Upper lobe of left lung (tissue), 6 donors: ENCODE measurements at regions not wholly inside any gene's neighbourhood (a gene's known extent, or its start where the extent isn't known, plus 50 kb on each side); places are given as distances from the start of the nearest gene placed in this dataset.

Experiments
- ATAC-seq, 2 donors: fragments of 200-7000 bp; cut with Tn5 transposase; one replicate each; pipeline ENCODE4 v1.9.1; 2022; ENCODE audit warnings: mild to moderate bottlenecking in 2 of 2, moderate library complexity in 2 of 2; ENCODE audit not compliant: low FRiP score in 2 of 2
- DNase-seq, 2 donors: peaks; one replicate each; pipeline ENCODE4 v3.0.0-alpha.2; 2019 to 2020
- H3K27ac ChIP-seq, 4 donors: fragments of 200-600 bp; sonication (generic); one replicate each; pipeline ENCODE4 v1.5.1; 2016 to 2019
- H3K27me3 ChIP-seq, 4 donors: fragments of 200-600 bp; sonication (generic); one replicate each; pipeline ENCODE4 v1.5.1; 2017 to 2019
- H3K36me3 ChIP-seq, 4 donors: fragments of 200-600 bp; sonication (generic); one replicate each; pipeline ENCODE4 v1.5.1; 2016 to 2019
- H3K4me1 ChIP-seq, 4 donors: fragments of 200-600 bp; sonication (generic); one replicate each; pipeline ENCODE4 v1.5.1; 2018 to 2019
- H3K4me3 ChIP-seq, 4 donors: fragments of 200-600 bp; sonication (generic); one replicate each; pipeline ENCODE4 v1.5.1; 2017 to 2019; ENCODE audit warnings: mild to moderate bottlenecking in 2 of 4, moderate library complexity in 1 of 4
- H3K9me3 ChIP-seq, 4 donors: fragments of 200-600 bp; sonication (generic); one replicate each; pipeline ENCODE4 v1.5.1; 2018 to 2019
- EP300 ChIP-seq, 4 donors: sonication (generic); formaldehyde crosslinking; IDR thresholded peaks; one replicate each; pipeline ENCODE4 v1.5.1; 2017; ENCODE audit warnings: antibody characterized with exemption in 4 of 4, control low read depth in 2 of 4
- POLR2A ChIP-seq, 4 donors: fragments of 450-650 bp; IDR thresholded peaks; one replicate each; pipeline ENCODE4 v1.5.1; 2016 to 2017; ENCODE audit warnings: antibody characterized with exemption in 4 of 4, mild to moderate bottlenecking in 2 of 4
- POLR2AphosphoS5 ChIP-seq, 2 donors: sonication (generic); formaldehyde crosslinking; IDR thresholded peaks; one replicate each; pipeline ENCODE4 v1.5.1; 2017; ENCODE audit warnings: antibody characterized with exemption in 2 of 2
- WGBS, 2 donors: methylation state at CpG; one replicate each; pipeline ENCODE4 v1.1.5; 2017 to 2018; 5-methylcytosine and 5-hydroxymethylcytosine counted together
- TF ChIP-seq, protein P1 (sequence below), 6 experiments: fragments of 450-650 bp in 4 of 6; fragments of 200-600 bp in 2 of 6; sonication (generic) in 2 of 6; IDR thresholded peaks; one replicate each; pipeline ENCODE4 v1.5.1; 2016 to 2019; ENCODE audit warnings: antibody characterized with exemption in 6 of 6
- donor health status: DM: no; HTN: no; CAD: no; lungs with moderate emphysema.
- donor health status: DM: no; HTN: yes; CAD: no; lungs with severe emphysema.

DNA sequence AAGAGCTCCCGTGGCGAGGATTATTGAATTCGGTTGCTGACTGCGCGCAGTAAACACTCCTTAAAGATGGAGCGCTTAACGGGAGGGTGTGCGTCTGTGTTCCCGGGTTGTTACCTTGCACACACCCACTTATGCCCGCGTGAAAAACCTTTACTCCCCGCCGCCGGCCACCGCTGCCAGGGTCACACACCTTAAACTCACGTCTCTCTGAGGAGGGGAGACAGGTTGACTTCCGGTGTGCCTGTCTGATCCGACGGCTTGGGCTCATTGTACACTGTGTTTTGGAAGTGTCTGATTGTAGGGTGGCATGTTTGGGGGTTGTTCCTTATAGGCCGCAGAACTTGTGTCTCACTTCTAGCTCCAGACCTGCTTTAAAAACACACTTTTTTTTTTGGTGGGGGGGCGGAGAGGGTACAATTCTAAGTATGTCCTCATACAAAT lies 66.8 kb downstream of the KPNA2 start:
- Histone ChIP-seq H3K36me3 (peaks cover 0 to 3% (median 0%) of the 10 kb centered on the region in 4 donors), H3K4me3 (peak overlapping the region; percentile 7 to 94 (median 80)), H3K4me1 (peaks cover 12 to 29% (median 14%) of the 10 kb centered on the region in 4 donors), H3K27me3 (no peaks in the 10 kb centered on the region), H3K27ac (peak overlapping the region; percentile 93 to 95 (median 93)), H3K9me3 (no peaks in the 10 kb centered on the region)
- WGBS, 2 donors, result 0 to 3% methylated on average over 16 to 21 of the region's 21 CpGs
- ATAC-seq (peak in 1 of 2 donors; percentile 18), DNase-seq (peak; percentile 41 to 81)
- no peak for TF ChIP-seq POLR2A (IDR thresholded peaks at IDR 0.05)
- TF ChIP-seq, protein P1, sequence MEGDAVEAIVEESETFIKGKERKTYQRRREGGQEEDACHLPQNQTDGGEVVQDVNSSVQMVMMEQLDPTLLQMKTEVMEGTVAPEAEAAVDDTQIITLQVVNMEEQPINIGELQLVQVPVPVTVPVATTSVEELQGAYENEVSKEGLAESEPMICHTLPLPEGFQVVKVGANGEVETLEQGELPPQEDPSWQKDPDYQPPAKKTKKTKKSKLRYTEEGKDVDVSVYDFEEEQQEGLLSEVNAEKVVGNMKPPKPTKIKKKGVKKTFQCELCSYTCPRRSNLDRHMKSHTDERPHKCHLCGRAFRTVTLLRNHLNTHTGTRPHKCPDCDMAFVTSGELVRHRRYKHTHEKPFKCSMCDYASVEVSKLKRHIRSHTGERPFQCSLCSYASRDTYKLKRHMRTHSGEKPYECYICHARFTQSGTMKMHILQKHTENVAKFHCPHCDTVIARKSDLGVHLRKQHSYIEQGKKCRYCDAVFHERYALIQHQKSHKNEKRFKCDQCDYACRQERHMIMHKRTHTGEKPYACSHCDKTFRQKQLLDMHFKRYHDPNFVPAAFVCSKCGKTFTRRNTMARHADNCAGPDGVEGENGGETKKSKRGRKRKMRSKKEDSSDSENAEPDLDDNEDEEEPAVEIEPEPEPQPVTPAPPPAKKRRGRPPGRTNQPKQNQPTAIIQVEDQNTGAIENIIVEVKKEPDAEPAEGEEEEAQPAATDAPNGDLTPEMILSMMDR (IDR thresholded peaks at IDR 0.05), result no peak
- TF ChIP-seq EP300 (IDR thresholded peaks at IDR 0.05), result no peak
- TF ChIP-seq POLR2AphosphoS5 (IDR thresholded peaks at IDR 0.05), result no peak

DNA sequence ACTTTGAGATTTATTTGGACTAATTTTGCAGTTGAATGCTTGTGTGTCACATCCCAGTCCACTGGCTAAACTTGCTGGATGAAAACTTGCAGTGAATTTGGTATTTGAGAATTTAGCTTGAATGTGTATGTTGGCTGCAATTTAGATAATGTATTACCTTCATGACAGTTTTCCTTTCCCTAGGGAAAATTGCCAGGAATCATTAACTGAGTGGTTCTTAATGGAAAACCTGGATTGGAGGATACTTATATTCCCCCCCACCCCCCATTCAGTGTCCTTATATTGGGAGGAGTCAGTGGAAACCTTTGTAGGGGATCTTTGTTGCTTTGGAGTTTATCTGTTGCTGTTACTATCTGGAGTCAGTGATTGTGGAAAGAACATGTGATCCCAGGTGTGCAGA lies 67.6 kb downstream of the KPNA2 start:
- peak overlapping the region in 2 of 4 donors; percentile 83 to 94 for H3K4me3 ChIP-seq
- H3K4me1 ChIP-seq, result peaks cover 12 to 29% (median 14%) of the 10 kb centered on the region in 4 donors
- peaks cover 0 to 3% (median 0%) of the 10 kb centered on the region in 4 donors for H3K36me3 ChIP-seq
- no peaks in the 10 kb centered on the region for H3K9me3 ChIP-seq
- TF ChIP-seq POLR2A (IDR thresholded peaks at IDR 0.05) (no peak), POLR2AphosphoS5 (IDR thresholded peaks at IDR 0.05) (no peak), EP300 (IDR thresholded peaks at IDR 0.05) (no peak)
- TF ChIP-seq, protein P1 (IDR thresholded peaks at IDR 0.05), result no peak
- DNase-seq (no peak), ATAC-seq (no peak)
- H3K27me3 ChIP-seq, result no peaks in the 10 kb centered on the region
- peak overlapping the region in 2 of 4 donors; percentile 93 to 95 for H3K27ac ChIP-seq

DNA sequence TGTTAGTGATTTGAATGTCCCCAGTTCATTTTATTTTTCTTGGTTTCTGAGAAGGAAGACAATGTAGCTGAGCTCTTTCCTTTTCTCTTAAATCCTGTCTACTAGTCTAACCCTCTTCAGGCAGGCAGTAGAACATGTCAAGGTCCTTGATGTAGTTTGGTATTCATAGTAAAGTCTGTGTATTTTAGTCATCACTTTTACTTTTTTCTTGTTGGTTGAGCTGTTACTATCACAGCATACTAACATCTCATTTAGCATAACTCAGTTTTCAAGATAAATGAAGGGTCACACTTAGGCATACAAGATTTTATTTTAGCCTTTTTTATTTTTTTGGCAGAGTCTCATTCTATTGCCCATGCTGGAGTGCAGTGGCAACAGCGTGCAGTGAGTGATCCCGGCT lies 70.5 kb downstream of the KPNA2 start:
- DNase-seq, result no peak
- ATAC-seq, result no peak
- no peaks in the 10 kb centered on the region for H3K9me3 ChIP-seq
- peaks cover 0 to 3% (median 0%) of the 10 kb centered on the region in 4 donors for H3K36me3 ChIP-seq
- H3K27ac ChIP-seq, result no peak overlapping the region
- TF ChIP-seq, protein P1 (IDR thresholded peaks at IDR 0.05), result no peak
- TF ChIP-seq POLR2AphosphoS5 (IDR thresholded peaks at IDR 0.05) (no peak), POLR2A (IDR thresholded peaks at IDR 0.05) (no peak), EP300 (IDR thresholded peaks at IDR 0.05) (no peak)
- H3K27me3 ChIP-seq, result no peaks in the 10 kb centered on the region
- H3K4me1 ChIP-seq, result peaks cover 12 to 26% (median 13%) of the 10 kb centered on the region in 4 donors
- no peak overlapping the region for H3K4me3 ChIP-seq
- 92 to 94% methylated on average over 2 of the region's 2 CpGs for WGBS, 2 donors

DNA sequence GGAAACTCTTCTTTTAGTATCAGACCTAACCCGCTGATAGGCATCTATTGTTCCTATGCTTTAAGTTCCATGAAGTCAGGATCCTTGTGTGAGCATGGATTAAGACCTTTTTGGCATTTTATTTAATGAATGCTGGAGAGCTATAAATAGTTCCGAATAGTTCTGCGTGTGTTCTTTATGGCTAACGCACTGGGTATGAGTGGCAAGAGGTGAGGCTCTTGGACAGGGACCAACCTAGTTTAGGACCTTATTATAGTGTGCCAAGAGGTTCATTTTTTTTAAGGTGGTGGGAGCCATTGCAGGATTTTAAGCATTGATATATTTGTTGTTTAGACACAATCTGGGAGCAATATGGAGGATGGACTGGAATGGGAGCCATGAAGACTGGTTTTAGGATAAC lies 71.8 kb downstream of the KPNA2 start:
- no peak for ATAC-seq
- Histone ChIP-seq H3K4me1 (peaks cover 10 to 25% (median 12%) of the 10 kb centered on the region in 4 donors), H3K4me3 (no peak overlapping the region)

More for the DNA sequence above, 71.8 kb downstream of the KPNA2 start:
- Histone ChIP-seq H3K9me3 (no peaks in the 10 kb centered on the region), H3K36me3 (peaks cover 0 to 3% (median 0%) of the 10 kb centered on the region in 4 donors), H3K27ac (no peak overlapping the region), H3K27me3 (no peaks in the 10 kb centered on the region)
- DNase-seq, result no peak
- WGBS, 2 donors, result 55 to 74% methylated on average over 4 of the region's 4 CpGs
- TF ChIP-seq EP300 (IDR thresholded peaks at IDR 0.05), result no peak
- TF ChIP-seq, protein P1 (IDR thresholded peaks at IDR 0.05), result no peak
- TF ChIP-seq POLR2AphosphoS5 (IDR thresholded peaks at IDR 0.05), result no peak
- TF ChIP-seq POLR2A (IDR thresholded peaks at IDR 0.05), result no peak
